ENCODE measurements at regions not wholly inside any gene's neighbourhood (a gene's known extent, or its start where the extent isn't known, plus 50 kb on each side); places are given as distances from the start of the nearest gene placed in this dataset.

- TF ChIP-seq, protein P1, sequence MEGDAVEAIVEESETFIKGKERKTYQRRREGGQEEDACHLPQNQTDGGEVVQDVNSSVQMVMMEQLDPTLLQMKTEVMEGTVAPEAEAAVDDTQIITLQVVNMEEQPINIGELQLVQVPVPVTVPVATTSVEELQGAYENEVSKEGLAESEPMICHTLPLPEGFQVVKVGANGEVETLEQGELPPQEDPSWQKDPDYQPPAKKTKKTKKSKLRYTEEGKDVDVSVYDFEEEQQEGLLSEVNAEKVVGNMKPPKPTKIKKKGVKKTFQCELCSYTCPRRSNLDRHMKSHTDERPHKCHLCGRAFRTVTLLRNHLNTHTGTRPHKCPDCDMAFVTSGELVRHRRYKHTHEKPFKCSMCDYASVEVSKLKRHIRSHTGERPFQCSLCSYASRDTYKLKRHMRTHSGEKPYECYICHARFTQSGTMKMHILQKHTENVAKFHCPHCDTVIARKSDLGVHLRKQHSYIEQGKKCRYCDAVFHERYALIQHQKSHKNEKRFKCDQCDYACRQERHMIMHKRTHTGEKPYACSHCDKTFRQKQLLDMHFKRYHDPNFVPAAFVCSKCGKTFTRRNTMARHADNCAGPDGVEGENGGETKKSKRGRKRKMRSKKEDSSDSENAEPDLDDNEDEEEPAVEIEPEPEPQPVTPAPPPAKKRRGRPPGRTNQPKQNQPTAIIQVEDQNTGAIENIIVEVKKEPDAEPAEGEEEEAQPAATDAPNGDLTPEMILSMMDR (conservative IDR thresholded peaks at IDR 0.05; ENCODE audit: low read length) = no peak
- TF ChIP-seq EZH2phosphoT487 (IDR thresholded peaks at IDR 0.05; ENCODE audit: borderline replicate concordance, low read depth, low read length) = no peak
Measured at GRCh38 chr19:23474172-23474571, 78.9 kb upstream of the ZNF91 start.
